NCI-H82 (cell line): ENCODE measurements at regions not wholly inside any gene's neighbourhood (a gene's known extent, or its start where the extent isn't known, plus 50 kb on each side); places are given as distances from the start of the nearest gene placed in this dataset.

Source experiments
- DNase-seq: peaks from one replicate; lab custom pipeline; 2025; lab: John Stamatoyannopoulos, UW

DNA sequence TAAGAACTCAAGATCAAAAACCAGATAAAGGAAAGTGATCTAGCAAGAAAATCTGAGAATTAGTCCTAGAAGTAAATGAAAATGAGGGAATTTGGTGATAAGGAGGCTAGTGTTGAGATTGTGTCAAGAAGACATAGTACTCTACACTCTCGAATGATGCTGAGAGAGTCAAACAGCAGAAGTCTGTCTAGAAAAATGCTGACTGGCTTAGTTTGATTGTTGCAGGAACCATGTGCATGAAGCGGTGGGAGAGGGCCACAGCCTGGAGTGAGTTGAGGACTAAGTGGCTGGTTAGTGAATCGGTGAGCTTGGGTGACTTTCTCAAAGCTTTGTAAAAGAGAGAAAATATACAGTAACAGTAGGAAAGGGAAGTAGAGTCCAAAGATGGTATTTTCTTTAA is 124.5 kb downstream of the LRIG3 start:
- DNase-seq = no peak

GRCh38 chr12:58801986-58802385 is 118.3 kb downstream of the LRIG3 start:
- peak; percentile 22 for DNase-seq

DNA sequence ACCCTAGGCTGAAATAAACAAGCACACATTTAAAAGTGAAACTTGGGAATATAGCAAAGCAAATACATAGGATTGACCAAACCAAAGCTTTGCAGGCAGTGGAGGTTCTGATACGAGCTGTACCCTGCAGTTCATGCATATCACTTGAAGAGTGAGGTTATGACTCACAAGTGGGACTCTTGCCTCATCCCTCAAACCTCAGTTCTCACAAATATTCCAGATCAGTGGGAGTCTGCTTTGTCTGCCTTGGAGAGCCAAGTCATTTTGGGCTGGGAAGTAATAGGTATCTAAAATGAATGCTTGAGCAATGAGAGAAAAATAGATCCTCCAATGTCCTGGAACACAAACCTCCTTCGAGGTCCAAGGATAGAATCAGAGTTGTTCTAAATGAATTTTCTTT is 116.4 kb downstream of the LRIG3 start:
- no peak for DNase-seq

DNA sequence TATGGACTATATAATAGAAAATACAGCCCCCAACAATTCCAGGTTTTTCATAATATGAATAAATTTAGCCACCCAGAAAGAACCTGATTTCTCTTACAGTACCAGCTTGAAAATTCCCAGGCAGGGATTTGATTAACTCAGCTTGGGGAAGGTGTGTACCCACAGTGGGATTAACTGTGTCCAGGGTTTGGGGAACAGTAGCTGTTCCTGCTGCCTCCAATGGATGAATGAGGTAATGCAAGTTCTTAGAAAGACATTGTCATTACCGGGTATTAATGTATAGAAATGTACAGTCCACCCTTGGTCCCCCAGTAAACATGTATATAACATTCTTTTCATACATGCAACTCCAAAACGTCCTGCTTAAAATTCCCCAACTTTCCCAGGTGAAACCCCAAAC is 115.6 kb downstream of the LRIG3 start:
- peak; percentile 69 for DNase-seq

DNA sequence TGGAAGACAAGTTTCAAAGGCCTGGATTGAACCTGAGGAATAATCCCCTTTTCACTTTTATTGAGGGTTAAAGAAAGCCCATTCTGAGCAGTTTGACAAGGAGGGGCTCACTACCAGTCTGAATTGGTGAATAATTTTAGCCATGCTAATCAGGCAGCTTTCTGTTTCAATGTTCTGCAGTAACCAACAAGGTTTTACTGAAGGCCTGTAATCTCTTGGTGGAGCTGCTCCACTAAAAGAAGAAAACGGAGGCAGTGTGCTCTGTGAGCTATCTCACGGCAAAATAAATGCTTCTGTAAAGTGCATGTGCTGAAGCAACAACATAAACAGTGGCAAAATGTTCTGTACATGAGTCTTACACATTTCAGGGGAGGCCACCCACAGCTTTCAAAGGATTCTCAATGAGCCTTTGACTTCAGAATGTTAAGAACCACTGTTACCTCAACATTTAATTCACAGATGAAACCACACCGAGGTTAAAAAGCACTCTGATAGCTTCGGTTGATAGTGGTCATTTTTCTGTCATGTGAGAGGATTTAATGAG is 111.2 kb downstream of the LRIG3 start:
- DNase-seq = no peak

DNA sequence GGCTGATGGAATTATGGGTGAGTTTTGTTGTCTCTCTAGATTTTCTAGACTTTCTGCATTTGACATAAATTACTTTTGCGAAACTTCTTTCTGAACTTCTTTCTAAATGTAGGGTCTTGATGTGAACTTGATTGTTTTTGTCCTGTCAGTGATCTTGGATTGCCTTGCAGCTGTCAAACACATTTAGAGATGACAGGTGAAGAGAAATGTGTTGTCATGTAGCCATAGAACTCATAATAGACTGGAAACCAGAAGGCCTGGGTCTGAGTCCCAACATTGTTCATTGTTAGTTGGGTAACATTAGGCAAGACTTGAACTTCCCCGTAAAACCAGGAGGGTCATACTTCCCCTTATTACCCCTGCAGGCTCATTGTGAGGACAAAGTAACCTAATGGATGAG is 109.0 kb downstream of the LRIG3 start:
- DNase-seq = no peak

GRCh38 chr12:58812214-58812613 is 108.1 kb downstream of the LRIG3 start:
- DNase-seq = peak; percentile 65

GRCh38 chr12:58814036-58814435 is 106.3 kb downstream of the LRIG3 start:
- no peak for DNase-seq

DNA sequence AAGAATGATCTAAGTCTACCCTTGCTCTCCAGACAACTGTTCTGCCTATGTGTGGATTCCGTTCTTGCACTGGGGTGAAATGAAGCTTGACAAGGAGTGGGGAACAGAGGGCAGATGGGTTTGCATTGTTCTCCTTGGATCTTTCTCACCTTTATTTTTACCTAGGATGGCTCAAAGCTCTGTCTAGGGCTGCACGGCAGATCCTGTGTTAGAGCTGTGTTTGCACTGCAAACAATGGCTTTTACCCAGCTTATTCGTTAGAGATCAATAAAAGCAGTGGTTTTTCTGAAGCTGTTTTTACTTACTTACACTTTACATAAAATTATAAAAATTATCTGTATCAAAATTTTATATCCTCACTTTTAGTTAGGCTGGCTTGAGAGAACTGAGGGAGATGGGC is 105.1 kb downstream of the LRIG3 start:
- no peak for DNase-seq

- no peak for DNase-seq
These were observed 101.8 kb downstream of the LRIG3 start for GRCh38 chr12:58818546-58818945.

DNA sequence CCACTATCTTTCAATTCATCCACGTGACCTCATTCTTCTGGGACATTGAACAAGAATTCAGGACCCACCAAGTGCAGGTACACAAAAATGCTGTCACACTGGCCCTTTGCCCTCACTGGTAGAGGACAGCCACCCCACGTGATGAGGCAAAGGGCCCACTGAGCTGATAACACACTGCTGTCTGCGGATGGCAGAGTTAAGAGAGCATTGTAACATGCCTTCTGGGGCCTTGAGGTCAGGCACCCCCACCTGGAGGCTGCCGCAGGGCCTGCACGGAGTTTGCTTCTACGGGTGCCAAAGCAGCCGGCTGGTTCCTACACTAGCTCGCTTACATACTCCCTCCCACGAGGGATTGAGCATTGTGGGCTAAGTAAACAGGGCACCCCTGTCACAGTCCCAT is 101.0 kb downstream of the LRIG3 start:
- no peak for DNase-seq

- no peak for DNase-seq
These were observed 100.3 kb downstream of the LRIG3 start for GRCh38 chr12:58819985-58820384.
